ENCODE measurements at regions not wholly inside any gene's neighbourhood (a gene's known extent, or its start where the extent isn't known, plus 50 kb on each side); places are given as distances from the start of the nearest gene placed in this dataset.

GRCh38 chr9:82583524-82583923 is 479.4 kb downstream of the RASEF start:
- TF ChIP-seq, protein P1, sequence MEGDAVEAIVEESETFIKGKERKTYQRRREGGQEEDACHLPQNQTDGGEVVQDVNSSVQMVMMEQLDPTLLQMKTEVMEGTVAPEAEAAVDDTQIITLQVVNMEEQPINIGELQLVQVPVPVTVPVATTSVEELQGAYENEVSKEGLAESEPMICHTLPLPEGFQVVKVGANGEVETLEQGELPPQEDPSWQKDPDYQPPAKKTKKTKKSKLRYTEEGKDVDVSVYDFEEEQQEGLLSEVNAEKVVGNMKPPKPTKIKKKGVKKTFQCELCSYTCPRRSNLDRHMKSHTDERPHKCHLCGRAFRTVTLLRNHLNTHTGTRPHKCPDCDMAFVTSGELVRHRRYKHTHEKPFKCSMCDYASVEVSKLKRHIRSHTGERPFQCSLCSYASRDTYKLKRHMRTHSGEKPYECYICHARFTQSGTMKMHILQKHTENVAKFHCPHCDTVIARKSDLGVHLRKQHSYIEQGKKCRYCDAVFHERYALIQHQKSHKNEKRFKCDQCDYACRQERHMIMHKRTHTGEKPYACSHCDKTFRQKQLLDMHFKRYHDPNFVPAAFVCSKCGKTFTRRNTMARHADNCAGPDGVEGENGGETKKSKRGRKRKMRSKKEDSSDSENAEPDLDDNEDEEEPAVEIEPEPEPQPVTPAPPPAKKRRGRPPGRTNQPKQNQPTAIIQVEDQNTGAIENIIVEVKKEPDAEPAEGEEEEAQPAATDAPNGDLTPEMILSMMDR (IDR thresholded peaks at IDR 0.05): no peak
- no peaks in the 10 kb centered on the region for H3K36me3 ChIP-seq
- H3K4me3 ChIP-seq: no peak overlapping the region
- H3K27me3 ChIP-seq: no peaks in the 10 kb centered on the region
- DNase-seq (ENCODE audit: low spot score): no peak
- H3K9me3 ChIP-seq: peaks cover 0 to 4% of the 10 kb centered on the region in 2 donors
- no peak overlapping the region for H3K27ac ChIP-seq
- no peaks in the 10 kb centered on the region for H3K4me1 ChIP-seq

DNA sequence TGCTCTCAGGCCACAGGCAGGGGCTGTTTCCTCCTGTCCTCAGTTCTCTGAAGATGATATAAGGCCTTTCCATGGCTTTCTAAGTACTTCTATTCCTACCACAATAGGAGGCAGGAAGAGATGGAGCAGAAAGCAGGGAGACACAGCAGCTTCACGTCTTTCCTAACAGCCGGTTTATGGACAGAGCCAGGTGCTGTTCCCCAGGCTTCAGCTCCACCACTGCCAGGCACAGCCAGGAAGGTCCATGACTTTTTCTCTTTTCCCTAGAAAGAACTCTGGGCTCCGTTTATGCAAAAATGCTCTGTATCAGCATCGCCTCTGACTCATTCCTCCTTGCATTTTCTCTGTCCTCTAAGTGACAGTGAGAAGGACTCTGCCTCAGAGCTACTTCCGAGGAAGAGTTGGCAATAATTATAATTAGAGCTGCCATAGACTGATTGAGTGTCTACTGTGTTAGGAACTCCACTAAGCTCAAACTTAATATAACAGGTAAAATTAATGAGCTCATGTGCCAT is 478.5 kb downstream of the RASEF start:
- DNase-seq (ENCODE audit: low spot score): no peak
- H3K4me1 ChIP-seq: no peaks in the 10 kb centered on the region

DNA sequence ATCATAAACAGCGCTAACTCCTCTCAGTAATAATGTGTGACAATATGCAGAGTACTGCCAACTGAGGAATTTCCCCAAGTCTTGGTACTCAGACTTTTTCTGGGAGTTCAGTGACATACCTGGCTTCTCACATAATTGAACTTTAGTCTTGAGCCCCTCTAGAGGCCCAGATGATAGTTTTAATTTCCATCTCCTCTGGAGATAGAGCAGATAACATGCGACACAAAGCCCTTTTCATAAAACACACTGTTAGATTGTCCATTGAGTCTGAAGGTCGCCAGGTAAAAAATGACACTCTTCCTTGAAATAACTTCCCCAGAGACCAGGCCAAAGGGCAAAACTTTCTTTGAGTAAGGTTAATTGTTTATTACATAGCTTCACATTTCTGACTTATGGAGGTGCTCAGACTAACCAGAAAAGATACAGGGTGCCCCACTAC is 476.0 kb downstream of the RASEF start:
- H3K27me3 ChIP-seq: no peaks in the 10 kb centered on the region
- H3K27ac ChIP-seq: no peak overlapping the region
- TF ChIP-seq, protein P1 (IDR thresholded peaks at IDR 0.05): no peak
- no peak for DNase-seq (ENCODE audit: low spot score)
- no peaks in the 10 kb centered on the region for H3K36me3 ChIP-seq
- H3K9me3 ChIP-seq: no peaks in the 10 kb centered on the region
- H3K4me1 ChIP-seq: no peaks in the 10 kb centered on the region
- no peak overlapping the region for H3K4me3 ChIP-seq

More for the DNA sequence above, 478.5 kb downstream of the RASEF start:
- Histone ChIP-seq H3K27ac (no peak overlapping the region), H3K36me3 (no peaks in the 10 kb centered on the region), H3K27me3 (no peaks in the 10 kb centered on the region), H3K4me3 (no peak overlapping the region), H3K9me3 (no peaks in the 10 kb centered on the region)
- TF ChIP-seq, protein P1 (IDR thresholded peaks at IDR 0.05): no peak

DNA sequence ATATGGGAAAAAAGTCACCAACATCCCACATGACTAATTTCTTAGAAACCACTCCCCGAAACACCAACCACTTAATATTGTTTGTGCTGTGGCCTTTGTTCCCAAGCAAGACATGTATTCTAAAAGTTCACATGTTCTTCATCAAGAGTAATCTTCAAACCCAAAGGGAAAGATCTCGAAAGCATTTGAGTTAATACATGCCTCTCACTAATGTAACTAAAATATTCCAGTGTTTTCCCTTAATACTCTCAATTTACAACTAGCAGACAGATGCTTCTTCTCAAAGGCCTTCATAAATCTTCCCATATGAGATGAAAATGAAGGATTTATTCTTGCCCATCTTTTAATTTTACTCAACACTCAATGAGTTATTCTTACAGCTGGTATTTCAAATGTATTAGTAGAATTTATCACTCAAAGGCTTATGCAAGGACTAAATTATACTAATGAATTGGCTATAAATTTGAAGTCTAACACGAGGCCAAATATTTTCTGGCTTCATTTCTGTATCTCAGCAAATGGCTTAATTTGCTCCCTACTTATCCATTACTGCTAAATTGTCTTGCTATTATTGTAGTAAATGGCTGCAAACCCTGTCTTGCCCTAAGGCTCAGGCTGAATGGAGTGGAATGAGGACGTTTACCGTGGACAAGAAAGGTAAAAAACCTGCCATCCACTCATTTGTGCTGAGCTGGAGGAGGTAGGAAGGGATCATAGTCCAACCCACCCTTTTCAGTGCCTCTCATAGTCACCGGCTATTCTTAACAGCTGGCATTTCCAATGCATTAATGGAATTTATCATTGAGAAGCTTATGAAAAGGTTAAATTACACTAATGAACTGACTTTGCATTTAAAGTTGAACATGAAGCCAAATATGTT is 474.4 kb downstream of the RASEF start:
- no peaks in the 10 kb centered on the region for H3K9me3 ChIP-seq
- no peak overlapping the region for H3K27ac ChIP-seq
- no peak for DNase-seq (ENCODE audit: low spot score)
- H3K27me3 ChIP-seq: no peaks in the 10 kb centered on the region
- H3K4me1 ChIP-seq: no peaks in the 10 kb centered on the region
- no peaks in the 10 kb centered on the region for H3K36me3 ChIP-seq
- TF ChIP-seq, protein P1 (IDR thresholded peaks at IDR 0.05): no peak
- no peak overlapping the region for H3K4me3 ChIP-seq

DNA sequence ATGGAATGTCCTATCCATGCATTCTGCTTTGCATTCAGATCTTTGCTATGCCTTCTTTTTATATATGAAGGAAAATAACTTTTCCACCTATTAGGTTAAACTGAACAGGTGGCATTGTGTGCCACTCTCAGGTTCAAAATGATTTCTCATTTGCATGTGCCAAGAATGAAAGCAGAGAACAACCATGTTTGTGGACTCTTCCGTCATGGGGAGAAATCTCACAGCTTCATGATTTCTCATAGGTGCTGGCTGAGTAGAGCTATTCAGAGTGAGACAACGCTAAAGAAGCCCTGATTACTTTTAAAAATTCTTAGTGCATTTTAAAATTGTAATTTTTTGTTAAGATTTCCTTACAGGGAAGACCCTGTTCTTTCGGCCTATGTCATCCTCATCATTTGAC is 472.1 kb downstream of the RASEF start:
- H3K36me3 ChIP-seq: no peaks in the 10 kb centered on the region
- H3K4me1 ChIP-seq: no peaks in the 10 kb centered on the region
- H3K27ac ChIP-seq: no peak overlapping the region
- TF ChIP-seq, protein P1 (IDR thresholded peaks at IDR 0.05): no peak
- no peaks in the 10 kb centered on the region for H3K27me3 ChIP-seq
- no peaks in the 10 kb centered on the region for H3K9me3 ChIP-seq
- no peak for DNase-seq (ENCODE audit: low spot score)
- H3K4me3 ChIP-seq: no peak overlapping the region

Measured in right atrium auricular region (tissue), 2 donors.